ENCODE measurements at regions not wholly inside any gene's neighbourhood (a gene's known extent, or its start where the extent isn't known, plus 50 kb on each side); places are given as distances from the start of the nearest gene placed in this dataset.

DNA sequence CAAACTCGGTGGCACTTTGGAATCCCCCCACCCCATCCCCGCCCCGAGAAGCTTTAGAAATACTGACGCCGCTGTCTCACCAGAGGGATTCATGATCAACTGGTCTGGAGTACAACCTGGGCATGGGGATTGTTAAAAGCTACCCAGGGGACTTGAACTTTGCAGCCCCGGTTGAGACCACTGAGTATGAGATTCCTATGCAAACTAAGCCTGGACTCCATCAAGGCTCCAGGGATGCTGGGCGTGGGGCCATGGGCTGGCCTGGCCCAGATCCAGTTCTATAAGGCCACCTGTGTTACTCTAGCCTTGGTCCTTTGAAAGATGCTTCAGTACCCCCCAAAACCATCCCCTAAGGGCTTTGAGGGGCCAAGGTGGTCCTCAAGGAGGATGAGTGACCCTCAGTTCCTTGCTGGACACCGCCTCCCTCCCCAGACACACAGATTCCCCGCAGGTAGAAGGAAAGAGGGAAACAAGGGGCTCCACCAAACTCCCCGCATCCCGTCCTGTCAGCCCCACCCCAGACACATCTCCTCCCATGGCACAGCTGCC lies 68.5 kb downstream of the MRPL36 start:
- TF ChIP-seq, protein P1, sequence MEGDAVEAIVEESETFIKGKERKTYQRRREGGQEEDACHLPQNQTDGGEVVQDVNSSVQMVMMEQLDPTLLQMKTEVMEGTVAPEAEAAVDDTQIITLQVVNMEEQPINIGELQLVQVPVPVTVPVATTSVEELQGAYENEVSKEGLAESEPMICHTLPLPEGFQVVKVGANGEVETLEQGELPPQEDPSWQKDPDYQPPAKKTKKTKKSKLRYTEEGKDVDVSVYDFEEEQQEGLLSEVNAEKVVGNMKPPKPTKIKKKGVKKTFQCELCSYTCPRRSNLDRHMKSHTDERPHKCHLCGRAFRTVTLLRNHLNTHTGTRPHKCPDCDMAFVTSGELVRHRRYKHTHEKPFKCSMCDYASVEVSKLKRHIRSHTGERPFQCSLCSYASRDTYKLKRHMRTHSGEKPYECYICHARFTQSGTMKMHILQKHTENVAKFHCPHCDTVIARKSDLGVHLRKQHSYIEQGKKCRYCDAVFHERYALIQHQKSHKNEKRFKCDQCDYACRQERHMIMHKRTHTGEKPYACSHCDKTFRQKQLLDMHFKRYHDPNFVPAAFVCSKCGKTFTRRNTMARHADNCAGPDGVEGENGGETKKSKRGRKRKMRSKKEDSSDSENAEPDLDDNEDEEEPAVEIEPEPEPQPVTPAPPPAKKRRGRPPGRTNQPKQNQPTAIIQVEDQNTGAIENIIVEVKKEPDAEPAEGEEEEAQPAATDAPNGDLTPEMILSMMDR (IDR thresholded peaks at IDR 0.05; ENCODE audit: insufficient read depth, low read depth, low read length, missing control alignments) = no peak
- H3K4me3 ChIP-seq (ENCODE audit: low read length) = no peak overlapping the region
- DNase-seq (ENCODE audit: low read depth) = no peak

DNA sequence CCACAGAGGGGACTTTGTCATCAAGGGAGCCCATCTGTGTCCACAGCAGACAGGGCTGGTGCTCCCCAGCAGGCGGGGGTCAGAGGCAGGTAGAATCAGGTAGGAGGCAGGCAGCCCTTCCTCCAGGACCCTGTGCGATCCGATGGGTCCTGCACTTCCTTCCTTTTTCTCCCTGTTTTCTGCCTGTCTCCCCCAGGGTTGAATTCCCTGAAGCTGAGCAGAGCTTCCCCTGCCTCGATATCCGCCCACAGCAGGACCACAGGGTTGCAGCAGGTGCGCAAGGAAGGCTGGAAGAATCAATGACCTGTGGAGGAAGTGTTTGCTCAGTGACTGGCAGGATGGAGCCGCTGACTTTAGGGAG lies 69.2 kb downstream of the MRPL36 start:
- H3K4me3 ChIP-seq (ENCODE audit: low read length) = no peak overlapping the region
- TF ChIP-seq, protein P1 (IDR thresholded peaks at IDR 0.05; ENCODE audit: insufficient read depth, low read depth, low read length, missing control alignments) = no peak
- DNase-seq (ENCODE audit: low read depth) = no peak

DNA sequence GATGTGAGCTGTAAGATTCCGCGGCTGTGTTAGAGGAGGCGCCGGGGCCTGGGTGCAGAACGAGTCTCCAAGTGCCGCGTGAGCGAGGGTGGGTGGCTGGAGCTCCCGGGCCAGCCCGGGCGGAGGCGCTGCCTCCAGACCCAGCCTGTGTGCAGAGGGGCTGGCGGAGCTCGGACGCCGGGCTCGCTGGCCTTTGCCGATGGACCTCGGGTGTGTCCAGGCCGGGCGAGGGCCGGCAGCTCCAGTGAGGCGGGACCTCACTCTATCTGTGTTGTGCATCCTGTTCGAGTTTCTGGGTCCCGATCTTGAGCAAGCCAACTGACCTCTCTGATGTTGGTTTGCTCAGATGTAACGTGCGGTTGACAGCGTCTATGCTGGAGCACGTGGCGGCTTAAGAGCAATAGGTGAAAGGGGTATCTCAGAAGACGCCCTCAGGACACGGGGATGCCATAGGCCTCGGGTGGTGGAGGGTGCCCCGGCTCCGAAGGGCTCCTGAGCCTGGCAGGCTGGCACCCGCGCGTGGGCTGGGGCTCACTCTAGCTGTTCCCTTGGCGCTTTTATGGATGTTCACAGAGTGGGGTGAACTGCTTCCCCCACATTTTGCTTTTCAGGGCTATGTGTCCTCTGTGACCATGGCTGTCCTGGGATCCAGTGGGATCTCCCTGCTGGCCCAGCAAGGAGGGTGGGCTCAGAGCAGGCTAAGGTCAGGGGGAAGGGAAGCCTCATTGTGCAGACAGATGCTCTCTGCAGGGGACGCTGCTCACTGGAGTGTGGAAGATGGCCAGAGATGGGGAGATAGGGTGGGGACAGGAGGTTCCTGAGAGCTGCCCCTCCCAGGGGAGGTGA lies 69.8 kb downstream of the MRPL36 start:
- TF ChIP-seq, protein P1 (IDR thresholded peaks at IDR 0.05; ENCODE audit: insufficient read depth, low read depth, low read length, missing control alignments) = no peak
- DNase-seq (ENCODE audit: low read depth) = no peak
- H3K4me3 ChIP-seq (ENCODE audit: low read length) = no peak overlapping the region

DNA sequence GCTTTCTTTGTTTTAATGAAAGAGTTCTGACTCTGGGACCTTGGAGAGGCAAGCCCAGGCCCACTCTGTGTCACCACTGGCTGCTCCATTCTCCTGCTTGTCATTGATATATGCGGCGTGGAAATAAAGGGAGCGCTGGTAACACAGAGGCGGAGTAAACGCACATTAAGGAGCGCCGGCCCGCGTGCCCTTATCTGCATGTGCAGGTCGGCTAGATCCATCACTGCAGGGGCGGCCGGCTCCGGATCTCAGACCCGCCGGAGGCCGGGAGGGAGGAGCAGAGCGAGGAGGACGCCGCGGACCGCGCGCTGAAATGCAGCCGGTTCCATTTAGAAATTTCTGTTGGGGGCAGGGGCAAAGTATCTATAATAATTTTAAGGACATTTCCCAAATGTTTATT lies 70.8 kb downstream of the MRPL36 start:
- H3K4me3 ChIP-seq (ENCODE audit: low read length) = no peak overlapping the region
- no peak for DNase-seq (ENCODE audit: low read depth)
- TF ChIP-seq, protein P1 (IDR thresholded peaks at IDR 0.05; ENCODE audit: insufficient read depth, low read depth, low read length, missing control alignments) = no peak

DNA sequence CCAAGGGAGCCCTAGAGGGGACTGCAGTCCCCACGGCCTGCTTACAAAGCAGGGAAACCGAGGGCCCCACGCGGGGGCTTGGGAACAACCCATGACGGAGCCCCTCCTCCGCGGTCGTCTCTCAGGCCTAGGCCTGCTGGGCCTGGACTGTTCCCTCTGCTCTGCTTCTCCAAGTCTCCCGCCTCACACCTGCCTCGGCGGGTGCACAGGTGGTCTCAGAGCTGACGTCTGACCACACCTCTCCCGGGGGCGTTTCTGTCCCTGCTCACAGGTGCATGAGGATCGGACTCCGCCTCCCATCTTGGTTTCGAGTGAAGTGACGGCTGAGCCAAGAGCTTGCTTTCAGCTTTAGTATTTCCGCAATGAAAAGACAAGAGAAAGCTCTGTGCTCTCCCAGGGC lies 72.1 kb downstream of the MRPL36 start:
- DNase-seq (ENCODE audit: low read depth) = no peak
- TF ChIP-seq, protein P1 (IDR thresholded peaks at IDR 0.05; ENCODE audit: insufficient read depth, low read depth, low read length, missing control alignments) = no peak
- H3K4me3 ChIP-seq (ENCODE audit: low read length) = no peak overlapping the region

DNA sequence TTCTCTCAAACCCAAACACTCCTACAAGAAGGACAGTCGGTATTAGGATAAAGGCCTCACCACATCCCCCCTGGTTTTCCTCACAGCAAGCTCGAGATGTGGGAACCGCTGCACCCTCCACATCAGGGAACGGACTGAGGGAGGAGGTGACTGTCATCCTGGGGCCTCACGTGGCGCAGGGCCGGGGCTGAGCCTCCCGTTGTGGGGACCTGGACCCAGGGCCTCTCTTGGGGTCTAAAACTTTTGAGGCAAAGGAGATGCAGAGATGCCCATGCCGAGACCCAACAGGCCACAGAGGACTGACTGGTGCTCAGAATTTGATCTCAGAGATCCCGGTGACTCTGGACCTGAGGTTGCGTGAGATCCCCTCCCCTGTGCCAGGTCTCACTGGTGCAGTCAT lies 72.7 kb downstream of the MRPL36 start:
- H3K4me3 ChIP-seq (ENCODE audit: low read length) = no peak overlapping the region
- DNase-seq (ENCODE audit: low read depth) = no peak
- TF ChIP-seq, protein P1 (IDR thresholded peaks at IDR 0.05; ENCODE audit: insufficient read depth, low read depth, low read length, missing control alignments) = no peak

DNA sequence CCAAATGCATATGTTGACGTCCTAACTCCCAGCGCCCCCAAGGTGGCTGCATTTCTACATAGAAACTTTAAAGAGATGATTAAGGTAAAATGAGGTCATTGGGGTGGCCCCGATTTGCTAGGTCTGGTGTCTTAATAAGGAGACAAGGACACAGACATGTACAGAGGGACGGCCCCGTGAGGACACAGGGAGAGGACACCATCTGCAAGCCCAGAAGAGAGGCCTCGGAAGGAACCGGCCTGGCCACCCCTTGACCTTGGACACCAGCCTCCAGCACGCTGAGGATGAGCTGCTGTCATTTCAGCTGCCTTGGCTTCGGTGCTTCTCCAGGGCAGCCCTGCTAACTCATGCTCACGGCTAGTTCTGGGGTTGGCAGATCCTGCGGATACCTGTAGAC lies 73.2 kb downstream of the MRPL36 start:
- H3K4me3 ChIP-seq (ENCODE audit: low read length) = no peak overlapping the region
- no peak for DNase-seq (ENCODE audit: low read depth)
- TF ChIP-seq, protein P1 (IDR thresholded peaks at IDR 0.05; ENCODE audit: insufficient read depth, low read depth, low read length, missing control alignments) = no peak
